Stimulated activated CD8-positive, alpha-beta memory T cell treated with anti-CD3 and anti-CD28 coated beads, Interleukin-7, amount 100 ng/mL, for 48 hours (primary cell): ENCODE measurements at regions not wholly inside any gene's neighbourhood (a gene's known extent, or its start where the extent isn't known, plus 50 kb on each side); places are given as distances from the start of the nearest gene placed in this dataset.

ENCODE experiments used
- DNase-seq, 2 donors: peaks; one replicate each; pipeline ENCODE4 v3.0.0-alpha.2; 2020; ENCODE audit warnings: low read depth in 1 of 2; ENCODE audit errors: extremely low read depth in 1 of 2

DNA sequence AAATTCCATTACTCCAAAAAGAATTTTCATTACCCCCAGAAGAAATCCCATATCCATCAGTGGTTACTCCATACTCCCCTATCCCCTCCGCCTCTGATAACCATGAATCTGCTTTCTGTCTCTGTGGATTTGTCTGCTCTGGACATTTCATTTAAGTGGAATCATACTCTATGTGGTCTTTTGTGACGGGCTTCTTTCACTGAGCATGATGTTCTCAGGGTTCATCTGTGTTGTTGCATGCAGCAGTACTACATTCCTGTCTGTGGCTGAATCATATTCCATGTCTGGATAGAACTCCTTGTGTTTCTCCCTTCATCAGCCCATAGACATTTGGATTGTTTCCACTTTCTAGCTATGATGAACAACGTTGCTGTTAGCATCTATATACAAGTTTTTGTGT, 59.5 kb upstream of the IRX3 start:
- DNase-seq = no peak

- DNase-seq = no peak
These were observed 58.4 kb upstream of the IRX3 start for GRCh38 chr16:54344646-54345630.

DNA sequence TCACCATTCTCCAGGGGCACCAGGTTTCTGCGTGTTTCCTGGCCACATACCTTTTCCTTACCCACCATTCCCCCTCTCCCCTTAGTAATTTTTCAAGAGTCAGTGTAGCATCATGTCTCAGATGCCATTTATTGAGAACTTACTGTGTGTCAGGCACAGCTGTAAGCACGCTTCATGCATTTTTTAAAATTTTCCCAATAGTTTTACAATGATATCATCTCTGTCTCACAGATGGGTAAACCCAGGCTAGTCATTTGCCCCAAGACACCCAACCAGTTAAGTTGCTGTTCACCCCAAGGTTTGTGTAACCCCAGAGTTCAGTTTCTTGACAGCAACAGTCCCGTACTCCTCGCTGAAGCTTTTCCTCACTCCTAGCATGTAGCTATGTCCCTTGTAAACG, 56.4 kb upstream of the IRX3 start:
- DNase-seq = no peak

- DNase-seq = no peak
These were observed 55.5 kb upstream of the IRX3 start for GRCh38 chr16:54341892-54342776.

DNA sequence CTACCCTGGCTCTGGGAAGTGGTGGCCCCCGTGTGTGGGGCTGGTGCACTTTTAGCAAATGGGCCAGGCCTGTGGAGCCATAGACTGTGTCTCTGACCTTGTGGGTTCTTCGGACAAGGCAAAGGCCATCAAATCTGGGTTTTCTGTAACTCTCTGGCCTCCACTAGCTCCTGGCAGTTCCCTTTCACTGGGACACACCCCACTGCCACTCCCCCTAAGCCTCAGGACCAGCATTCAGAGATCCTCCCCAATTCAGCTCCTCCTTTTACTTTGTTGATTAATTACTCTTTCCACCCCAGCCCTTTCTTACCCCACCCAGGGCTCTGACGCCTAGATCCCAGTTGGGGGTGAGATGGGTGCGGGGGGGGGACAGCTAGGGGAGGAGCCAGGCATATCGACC, 53.9 kb upstream of the IRX3 start:
- no peak for DNase-seq

DNA sequence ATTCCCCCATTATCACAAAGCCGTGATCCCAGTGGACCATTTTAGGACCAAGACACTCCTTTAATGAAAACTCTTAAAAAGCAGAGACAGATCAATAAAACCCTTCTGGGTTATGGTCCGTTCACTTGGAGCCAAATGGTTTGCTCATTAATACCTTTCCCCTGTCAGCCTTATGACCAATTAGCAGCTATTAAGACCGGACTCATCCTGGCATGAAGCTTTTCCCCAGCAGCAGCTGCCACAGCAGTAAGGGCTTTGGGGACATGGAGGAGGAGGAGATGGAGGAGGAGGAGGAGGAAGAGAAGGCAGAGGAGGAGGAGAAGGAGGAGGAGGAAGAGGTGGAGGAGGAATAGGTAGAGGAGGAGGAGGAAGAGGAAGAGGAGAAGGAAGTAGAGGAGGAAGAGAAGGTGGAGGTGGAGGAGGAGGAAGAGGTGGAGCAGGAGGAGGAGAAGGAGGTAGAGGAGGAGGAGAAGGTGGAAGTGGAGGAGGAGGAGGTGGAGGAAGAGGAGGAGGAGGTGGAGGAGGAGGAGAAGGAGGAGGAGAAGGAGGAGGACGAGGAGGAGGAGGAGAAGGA, 50.1 kb upstream of the IRX3 start:
- DNase-seq = no peak
